Body of pancreas (tissue), 4 donors: ENCODE measurements at regions not wholly inside any gene's neighbourhood (a gene's known extent, or its start where the extent isn't known, plus 50 kb on each side); places are given as distances from the start of the nearest gene placed in this dataset.

Experiments used
- POLR2A ChIP-seq, 3 donors: fragments of 450-650 bp; IDR thresholded peaks; one replicate each; pipeline ENCODE4 v1.6.1; 2016; ENCODE audit warnings: antibody characterized with exemption in 3 of 3, mild to moderate bottlenecking in 2 of 3
- TF ChIP-seq, protein P1 (sequence below), 7 experiments: fragments of 450-650 bp in 4 of 7; fragments of 200-600 bp in 3 of 7; sonication (generic) in 3 of 7; IDR thresholded peaks; one replicate each; pipeline ENCODE4 v1.5.1; 2016 to 2019; ENCODE audit warnings: antibody characterized with exemption in 7 of 7

DNA sequence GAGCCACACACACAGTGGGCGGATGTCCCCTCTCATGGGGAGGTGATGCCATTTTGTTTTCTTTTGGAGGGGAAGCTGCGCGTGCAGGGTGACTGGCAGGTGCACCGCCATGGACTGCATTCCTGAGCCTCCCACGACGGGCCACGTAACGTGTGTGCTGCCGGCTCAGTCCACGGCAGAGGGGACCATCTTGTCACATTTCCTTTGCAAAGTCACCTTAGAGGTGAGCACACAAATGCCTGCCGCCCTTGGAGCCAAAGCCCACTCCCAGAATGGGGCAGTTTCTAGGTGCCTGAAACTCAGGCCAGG, 262.5 kb downstream of the CTTN start:
- TF ChIP-seq, protein P1, sequence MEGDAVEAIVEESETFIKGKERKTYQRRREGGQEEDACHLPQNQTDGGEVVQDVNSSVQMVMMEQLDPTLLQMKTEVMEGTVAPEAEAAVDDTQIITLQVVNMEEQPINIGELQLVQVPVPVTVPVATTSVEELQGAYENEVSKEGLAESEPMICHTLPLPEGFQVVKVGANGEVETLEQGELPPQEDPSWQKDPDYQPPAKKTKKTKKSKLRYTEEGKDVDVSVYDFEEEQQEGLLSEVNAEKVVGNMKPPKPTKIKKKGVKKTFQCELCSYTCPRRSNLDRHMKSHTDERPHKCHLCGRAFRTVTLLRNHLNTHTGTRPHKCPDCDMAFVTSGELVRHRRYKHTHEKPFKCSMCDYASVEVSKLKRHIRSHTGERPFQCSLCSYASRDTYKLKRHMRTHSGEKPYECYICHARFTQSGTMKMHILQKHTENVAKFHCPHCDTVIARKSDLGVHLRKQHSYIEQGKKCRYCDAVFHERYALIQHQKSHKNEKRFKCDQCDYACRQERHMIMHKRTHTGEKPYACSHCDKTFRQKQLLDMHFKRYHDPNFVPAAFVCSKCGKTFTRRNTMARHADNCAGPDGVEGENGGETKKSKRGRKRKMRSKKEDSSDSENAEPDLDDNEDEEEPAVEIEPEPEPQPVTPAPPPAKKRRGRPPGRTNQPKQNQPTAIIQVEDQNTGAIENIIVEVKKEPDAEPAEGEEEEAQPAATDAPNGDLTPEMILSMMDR (IDR thresholded peaks at IDR 0.05): no peak
- TF ChIP-seq POLR2A (IDR thresholded peaks at IDR 0.05): no peak
